ENCODE measurements at regions not wholly inside any gene's neighbourhood (a gene's known extent, or its start where the extent isn't known, plus 50 kb on each side); places are given as distances from the start of the nearest gene placed in this dataset.
A peak's percentile ranks its signal among the peaks of the same experiment; 100 is the strongest.
"Not testable (repeated sequence)": the region's sequence is repeated elsewhere in the genome, so short reads cannot be mapped to it uniquely, and the experiment has no call there.

- ChIA-PET CTCF (no interaction called here), POLR2A (no interaction called here)
- 100% methylated on average over 1 of the region's 2 CpGs for WGBS (ENCODE audit: insufficient coverage)
- Histone ChIP-seq H3K4me1 (ENCODE audit: control extremely low read depth in 1 of 4, control insufficient read depth in 4 of 4, insufficient read depth in 4 of 4, low read length in 3 of 4) (peaks cover 0 to 4% (median 0%) of the 10 kb centered on the region in 4 experiments), H3K9me3 (ENCODE audit: control extremely low read depth in 1 of 5, control insufficient read depth in 4 of 5, insufficient read depth in 2 of 5, low read depth in 1 of 5, low read length in 4 of 5) (peaks cover 0 to 1% (median 0%) of the 10 kb centered on the region in 5 experiments), H3K27ac (ENCODE audit: insufficient read depth in 1 of 2, low read depth in 1 of 2, low read length in 2 of 2, poor library complexity in 1 of 2, severe bottlenecking in 2 of 2) (no peak overlapping the region), H3K27me3 (replicated peaks in 2 of 5; ENCODE audit: control insufficient read depth in 4 of 5, insufficient read depth in 5 of 5, low read length in 4 of 5) (no peaks in the 10 kb centered on the region), H3K36me3 (ENCODE audit: control insufficient read depth in 4 of 4, insufficient read depth in 4 of 4, low read length in 3 of 4) (peaks cover 0 to 3% (median 0%) of the 10 kb centered on the region in 4 experiments), H3K4me3 (ENCODE audit: control insufficient read depth in 1 of 7, extremely low read depth in 1 of 7, insufficient read depth in 4 of 7, low read depth in 2 of 7, low read length in 6 of 7) (no peak overlapping the region)
- DNase-seq = no peak
These were observed 172.5 kb downstream of the SLC38A4 start for GRCh38 chr12:46653311-46653710.

- ChIA-PET CTCF (no interaction called here), POLR2A (no interaction called here)
- DNase-seq = no peak
- no peak overlapping the region for H3K27ac ChIP-seq (ENCODE audit: insufficient read depth in 1 of 2, low read depth in 1 of 2, low read length in 2 of 2, poor library complexity in 1 of 2, severe bottlenecking in 2 of 2)
- H3K4me3 ChIP-seq (ENCODE audit: control insufficient read depth in 1 of 7, extremely low read depth in 1 of 7, insufficient read depth in 4 of 7, low read depth in 2 of 7, low read length in 6 of 7) = no peak overlapping the region
- no peaks in the 10 kb centered on the region for H3K27me3 ChIP-seq (replicated peaks in 2 of 5; ENCODE audit: control insufficient read depth in 4 of 5, insufficient read depth in 5 of 5, low read length in 4 of 5)
- peaks cover 0 to 3% (median 0%) of the 10 kb centered on the region in 4 experiments for H3K36me3 ChIP-seq (ENCODE audit: control insufficient read depth in 4 of 4, insufficient read depth in 4 of 4, low read length in 3 of 4)
- peaks cover 0 to 6% (median 2%) of the 10 kb centered on the region in 5 experiments for H3K9me3 ChIP-seq (ENCODE audit: control extremely low read depth in 1 of 5, control insufficient read depth in 4 of 5, insufficient read depth in 2 of 5, low read depth in 1 of 5, low read length in 4 of 5)
- no peaks in the 10 kb centered on the region for H3K4me1 ChIP-seq (ENCODE audit: control extremely low read depth in 1 of 4, control insufficient read depth in 4 of 4, insufficient read depth in 4 of 4, low read length in 3 of 4)
These were observed 173.1 kb downstream of the SLC38A4 start for GRCh38 chr12:46652692-46653091.

DNA sequence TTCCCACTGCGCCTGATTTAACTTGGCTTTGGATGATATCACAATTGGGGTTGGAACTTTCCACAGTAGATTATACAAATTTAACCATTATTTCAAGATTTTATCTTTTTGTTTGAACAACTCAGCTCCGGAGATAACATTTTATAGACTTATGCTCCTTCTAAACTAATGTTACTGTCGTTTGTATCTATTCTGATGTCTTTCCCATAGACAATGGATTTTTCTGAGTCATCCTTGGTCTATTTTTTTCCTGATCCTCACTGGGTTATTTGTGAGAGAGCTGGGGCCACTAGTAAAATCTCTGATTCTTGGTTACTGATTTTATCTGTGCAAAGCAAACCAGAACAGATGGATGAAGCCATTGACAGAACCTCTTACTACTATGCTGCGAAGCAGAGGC, 175.1 kb downstream of the SLC38A4 start:
- Histone ChIP-seq H3K9me3 (ENCODE audit: control extremely low read depth in 1 of 5, control insufficient read depth in 4 of 5, insufficient read depth in 2 of 5, low read depth in 1 of 5, low read length in 4 of 5) (peaks cover 0 to 10% (median 2%) of the 10 kb centered on the region in 5 experiments), H3K27me3 (replicated peaks in 2 of 5; ENCODE audit: control insufficient read depth in 4 of 5, insufficient read depth in 5 of 5, low read length in 4 of 5) (no peaks in the 10 kb centered on the region), H3K36me3 (ENCODE audit: control insufficient read depth in 4 of 4, insufficient read depth in 4 of 4, low read length in 3 of 4) (peaks cover 0 to 3% (median 0%) of the 10 kb centered on the region in 4 experiments), H3K4me1 (ENCODE audit: control extremely low read depth in 1 of 4, control insufficient read depth in 4 of 4, insufficient read depth in 4 of 4, low read length in 3 of 4) (no peaks in the 10 kb centered on the region), H3K27ac (ENCODE audit: insufficient read depth in 1 of 2, low read depth in 1 of 2, low read length in 2 of 2, poor library complexity in 1 of 2, severe bottlenecking in 2 of 2) (no peak overlapping the region), H3K4me3 (ENCODE audit: control insufficient read depth in 1 of 7, extremely low read depth in 1 of 7, insufficient read depth in 4 of 7, low read depth in 2 of 7, low read length in 6 of 7) (no peak overlapping the region)
- DNase-seq = no peak
- WGBS (ENCODE audit: insufficient coverage) = 100% methylated on average over 3 of the region's 4 CpGs
- POLR2A ChIA-PET = no interaction called here
- CTCF ChIA-PET = interaction anchor here (1.3 kb wide), 2 partner anchors 20 to 24 kb away, joined by 3 to 5 read pairs; no protein-coding TSS in a partner anchor

DNA sequence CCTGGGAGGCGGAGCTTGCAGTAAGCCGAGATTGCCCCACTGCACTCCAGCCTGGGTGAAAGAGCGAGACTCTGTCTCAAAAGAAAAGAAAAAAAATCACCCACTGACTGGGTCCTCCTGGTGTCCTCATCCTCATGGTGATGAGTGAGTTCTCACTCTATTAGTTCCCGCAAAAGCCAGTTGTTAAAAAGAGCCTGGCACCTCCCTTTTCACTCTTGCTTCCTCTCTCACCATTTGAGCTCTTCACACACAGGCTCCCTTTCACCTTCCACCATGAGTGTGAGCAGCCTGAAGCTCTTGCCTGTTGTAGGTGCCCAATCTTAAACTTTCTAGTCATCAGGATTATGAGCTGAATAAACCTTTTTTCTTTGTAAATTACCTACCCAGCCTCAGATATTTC, 176.4 kb downstream of the SLC38A4 start:
- ChIA-PET CTCF (interaction anchor here (1.3 to 1.4 kb wide), 2 partner anchors 9 to 18 kb away, joined by 4 to 5 read pairs; no protein-coding TSS in a partner anchor), POLR2A (no interaction called here)
- DNase-seq = no peak
- Histone ChIP-seq H3K4me3 (ENCODE audit: control insufficient read depth in 1 of 7, extremely low read depth in 1 of 7, insufficient read depth in 4 of 7, low read depth in 2 of 7, low read length in 6 of 7) (no peak overlapping the region), H3K4me1 (ENCODE audit: control extremely low read depth in 1 of 4, control insufficient read depth in 4 of 4, insufficient read depth in 4 of 4, low read length in 3 of 4) (no peaks in the 10 kb centered on the region), H3K9me3 (ENCODE audit: control extremely low read depth in 1 of 5, control insufficient read depth in 4 of 5, insufficient read depth in 2 of 5, low read depth in 1 of 5, low read length in 4 of 5) (peaks cover 0 to 10% (median 2%) of the 10 kb centered on the region in 5 experiments), H3K36me3 (ENCODE audit: control insufficient read depth in 4 of 4, insufficient read depth in 4 of 4, low read length in 3 of 4) (no peaks in the 10 kb centered on the region), H3K27me3 (replicated peaks in 2 of 5; ENCODE audit: control insufficient read depth in 4 of 5, insufficient read depth in 5 of 5, low read length in 4 of 5) (no peaks in the 10 kb centered on the region), H3K27ac (ENCODE audit: insufficient read depth in 1 of 2, low read depth in 1 of 2, low read length in 2 of 2, poor library complexity in 1 of 2, severe bottlenecking in 2 of 2) (no peak overlapping the region)
- 100% methylated on average over 3 of the region's 4 CpGs for WGBS (ENCODE audit: insufficient coverage)

DNA sequence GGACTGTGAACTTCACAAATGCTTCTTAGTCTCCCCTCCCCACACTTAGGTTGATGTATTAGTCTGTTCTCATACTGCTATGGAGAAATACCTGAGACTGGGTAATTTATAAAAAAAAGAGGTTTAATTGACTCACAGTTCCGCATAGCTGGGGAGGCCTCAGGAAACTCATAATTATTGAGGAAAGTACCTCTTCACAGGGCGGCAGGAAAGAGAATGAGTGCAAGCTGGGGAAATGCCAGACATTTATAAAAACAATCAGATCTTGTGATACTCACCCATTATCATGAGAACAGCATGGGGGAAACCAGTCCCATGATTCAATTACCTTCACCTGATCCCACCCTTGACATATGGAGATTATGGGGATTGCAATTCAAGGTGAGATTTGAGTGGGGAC, 178.8 kb downstream of the SLC38A4 start:
- peaks cover 0 to 14% (median 2%) of the 10 kb centered on the region in 5 experiments for H3K9me3 ChIP-seq (ENCODE audit: control extremely low read depth in 1 of 5, control insufficient read depth in 4 of 5, insufficient read depth in 2 of 5, low read depth in 1 of 5, low read length in 4 of 5)
- WGBS (ENCODE audit: insufficient coverage) = 44% methylated on average over 1 of the region's 2 CpGs
- H3K27ac ChIP-seq (ENCODE audit: insufficient read depth in 1 of 2, low read depth in 1 of 2, low read length in 2 of 2, poor library complexity in 1 of 2, severe bottlenecking in 2 of 2) = no peak overlapping the region
- H3K4me3 ChIP-seq (ENCODE audit: control insufficient read depth in 1 of 7, extremely low read depth in 1 of 7, insufficient read depth in 4 of 7, low read depth in 2 of 7, low read length in 6 of 7) = no peak overlapping the region
- H3K36me3 ChIP-seq (ENCODE audit: control insufficient read depth in 4 of 4, insufficient read depth in 4 of 4, low read length in 3 of 4) = no peaks in the 10 kb centered on the region
- DNase-seq = no peak
- no peaks in the 10 kb centered on the region for H3K4me1 ChIP-seq (ENCODE audit: control extremely low read depth in 1 of 4, control insufficient read depth in 4 of 4, insufficient read depth in 4 of 4, low read length in 3 of 4)
- POLR2A ChIA-PET = no interaction called here
- CTCF ChIA-PET = no interaction called here
- H3K27me3 ChIP-seq (replicated peaks in 2 of 5; ENCODE audit: control insufficient read depth in 4 of 5, insufficient read depth in 5 of 5, low read length in 4 of 5) = no peaks in the 10 kb centered on the region

DNA sequence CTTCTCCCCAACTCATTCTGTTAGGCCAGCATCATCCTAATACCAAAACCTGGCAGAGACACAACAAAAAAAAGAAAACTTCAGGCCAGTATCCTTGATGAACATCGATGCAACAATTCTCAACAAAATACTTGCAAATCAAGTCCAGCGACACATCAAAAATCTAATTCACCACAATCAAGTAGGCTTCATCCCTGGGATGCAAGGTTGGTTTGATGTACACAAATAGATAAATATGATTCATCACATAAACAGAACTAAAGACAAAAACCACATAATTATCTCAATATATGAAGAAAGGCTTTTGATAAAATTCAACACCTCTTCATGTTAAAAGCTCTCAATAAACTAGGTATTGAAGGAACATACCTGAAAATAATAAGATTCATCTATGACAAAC, 184.1 kb downstream of the SLC38A4 start:
- H3K4me3 ChIP-seq (ENCODE audit: control insufficient read depth in 1 of 7, extremely low read depth in 1 of 7, insufficient read depth in 4 of 7, low read depth in 2 of 7, low read length in 6 of 7); CTCF ChIA-PET; H3K27me3 ChIP-seq (replicated peaks in 2 of 5; ENCODE audit: control insufficient read depth in 4 of 5, insufficient read depth in 5 of 5, low read length in 4 of 5); DNase-seq; H3K4me1 ChIP-seq (ENCODE audit: control extremely low read depth in 1 of 4, control insufficient read depth in 4 of 4, insufficient read depth in 4 of 4, low read length in 3 of 4); H3K27ac ChIP-seq (ENCODE audit: insufficient read depth in 1 of 2, low read depth in 1 of 2, low read length in 2 of 2, poor library complexity in 1 of 2, severe bottlenecking in 2 of 2); POLR2A ChIA-PET: not testable (repeated sequence)
- H3K9me3 ChIP-seq (ENCODE audit: control extremely low read depth in 1 of 5, control insufficient read depth in 4 of 5, insufficient read depth in 2 of 5, low read depth in 1 of 5, low read length in 4 of 5) = peaks cover 2 to 48% (median 9%) of the 10 kb centered on the region in 5 experiments
- peaks cover 0 to 11% (median 0%) of the 10 kb centered on the region in 4 experiments for H3K36me3 ChIP-seq (ENCODE audit: control insufficient read depth in 4 of 4, insufficient read depth in 4 of 4, low read length in 3 of 4)
- WGBS (ENCODE audit: insufficient coverage) = no CpG with 5 or more reads among the region's 2 CpGs

- Histone ChIP-seq H3K36me3 (ENCODE audit: control insufficient read depth in 4 of 4, insufficient read depth in 4 of 4, low read length in 3 of 4) (peaks cover 0 to 14% (median 0%) of the 10 kb centered on the region in 4 experiments), H3K27me3 (replicated peaks in 2 of 5; ENCODE audit: control insufficient read depth in 4 of 5, insufficient read depth in 5 of 5, low read length in 4 of 5) (no peaks in the 10 kb centered on the region), H3K4me1 (ENCODE audit: control extremely low read depth in 1 of 4, control insufficient read depth in 4 of 4, insufficient read depth in 4 of 4, low read length in 3 of 4) (no peaks in the 10 kb centered on the region), H3K27ac (ENCODE audit: insufficient read depth in 1 of 2, low read depth in 1 of 2, low read length in 2 of 2, poor library complexity in 1 of 2, severe bottlenecking in 2 of 2) (no peak overlapping the region), H3K4me3 (ENCODE audit: control insufficient read depth in 1 of 7, extremely low read depth in 1 of 7, insufficient read depth in 4 of 7, low read depth in 2 of 7, low read length in 6 of 7) (no peak overlapping the region), H3K9me3 (ENCODE audit: control extremely low read depth in 1 of 5, control insufficient read depth in 4 of 5, insufficient read depth in 2 of 5, low read depth in 1 of 5, low read length in 4 of 5) (peaks cover 2 to 61% (median 13%) of the 10 kb centered on the region in 5 experiments)
- CTCF ChIA-PET = interaction anchor here (0.6 to 0.7 kb wide), 2 partner anchors 40 to 80 kb away, joined by 3 to 4 read pairs; no protein-coding TSS in a partner anchor
- peak in 1 of 3 donors; percentile 10 for DNase-seq
- POLR2A ChIA-PET = no interaction called here
These were observed 190.0 kb downstream of the SLC38A4 start for GRCh38 chr12:46635818-46636217.
